ENCODE measurements at regions not wholly inside any gene's neighbourhood (a gene's known extent, or its start where the extent isn't known, plus 50 kb on each side); places are given as distances from the start of the nearest gene placed in this dataset.

- no peaks in the 10 kb centered on the region for H3K27me3 ChIP-seq (replicated peaks; ENCODE audit: insufficient read depth, low read depth, low read length, poor library complexity)
- DNase-seq (ENCODE audit: low spot score), result no peak
- POLR2A ChIA-PET (ENCODE audit: low non-redundant PET), result no interaction called here
- no peak overlapping the region for H3K27ac ChIP-seq (ENCODE audit: low read depth, low read length, poor library complexity, severe bottlenecking)
- no peak overlapping the region for H3K4me3 ChIP-seq (ENCODE audit: low read depth, low read length, poor library complexity, severe bottlenecking)
- BruUV-seq (replicated peaks), result no TSS peak
- no peaks in the 10 kb centered on the region for H3K9me3 ChIP-seq (ENCODE audit: low read depth, low read length, poor library complexity, severe bottlenecking)
- no peaks in the 10 kb centered on the region for H3K4me1 ChIP-seq (ENCODE audit: insufficient read depth, low read length, poor library complexity, severe bottlenecking)
- CTCF ChIA-PET, result no interaction called here
- TF ChIP-seq CTCF (conservative IDR thresholded peaks at IDR 0.05; ENCODE audit: low read depth, low read length), result no peak
- intact Hi-C loops (cut with micrococcal nuclease; ENCODE audit: unreplicated experiment), result no loop called here
- H3K36me3 ChIP-seq (ENCODE audit: insufficient read depth, low read length, poor library complexity, severe bottlenecking), result no peaks in the 10 kb centered on the region
These were observed 176.4 kb upstream of the ID2 start for GRCh38 chr2:8505311-8505920.

GRCh38 chr2:8506746-8507145 is 175.1 kb upstream of the ID2 start:
- CTCF ChIA-PET, result no interaction called here
- intact Hi-C loops (cut with micrococcal nuclease; ENCODE audit: unreplicated experiment), result no loop called here
- no peak for DNase-seq (ENCODE audit: low spot score)
- H3K4me3 ChIP-seq (ENCODE audit: low read depth, low read length, poor library complexity, severe bottlenecking), result no peak overlapping the region
- no peak overlapping the region for H3K27ac ChIP-seq (ENCODE audit: low read depth, low read length, poor library complexity, severe bottlenecking)
- no peak for TF ChIP-seq EZH2 (IDR thresholded peaks at IDR 0.05; ENCODE audit: borderline replicate concordance, low read depth, low read length, poor library complexity, severe bottlenecking)
- no peak for TF ChIP-seq CTCF (conservative IDR thresholded peaks at IDR 0.05; ENCODE audit: low read depth, low read length)
- POLR2A ChIA-PET (ENCODE audit: low non-redundant PET), result no interaction called here
- BruUV-seq (replicated peaks), result no TSS peak
- no peaks in the 10 kb centered on the region for H3K9me3 ChIP-seq (ENCODE audit: low read depth, low read length, poor library complexity, severe bottlenecking)
- H3K36me3 ChIP-seq (ENCODE audit: insufficient read depth, low read length, poor library complexity, severe bottlenecking), result no peaks in the 10 kb centered on the region
- no peaks in the 10 kb centered on the region for H3K27me3 ChIP-seq (replicated peaks; ENCODE audit: insufficient read depth, low read depth, low read length, poor library complexity)
- H3K4me1 ChIP-seq (ENCODE audit: insufficient read depth, low read length, poor library complexity, severe bottlenecking), result no peaks in the 10 kb centered on the region

GRCh38 chr2:8508766-8509165 is 173.1 kb upstream of the ID2 start:
- TF ChIP-seq EZH2 (IDR thresholded peaks at IDR 0.05; ENCODE audit: borderline replicate concordance, low read depth, low read length, poor library complexity, severe bottlenecking) (no peak), CTCF (conservative IDR thresholded peaks at IDR 0.05; ENCODE audit: low read depth, low read length) (no peak)
- Histone ChIP-seq H3K4me3 (ENCODE audit: low read depth, low read length, poor library complexity, severe bottlenecking) (no peak overlapping the region), H3K36me3 (ENCODE audit: insufficient read depth, low read length, poor library complexity, severe bottlenecking) (no peaks in the 10 kb centered on the region), H3K27me3 (replicated peaks; ENCODE audit: insufficient read depth, low read depth, low read length, poor library complexity) (no peaks in the 10 kb centered on the region), H3K27ac (ENCODE audit: low read depth, low read length, poor library complexity, severe bottlenecking) (no peak overlapping the region), H3K9me3 (ENCODE audit: low read depth, low read length, poor library complexity, severe bottlenecking) (no peaks in the 10 kb centered on the region), H3K4me1 (ENCODE audit: insufficient read depth, low read length, poor library complexity, severe bottlenecking) (no peaks in the 10 kb centered on the region)
- BruUV-seq (replicated peaks), result no TSS peak
- no peak for DNase-seq (ENCODE audit: low spot score)
- CTCF ChIA-PET, result no interaction called here
- POLR2A ChIA-PET (ENCODE audit: low non-redundant PET), result no interaction called here
- intact Hi-C loops (cut with micrococcal nuclease; ENCODE audit: unreplicated experiment), result no loop called here
